ENCODE measurements at regions not wholly inside any gene's neighbourhood (a gene's known extent, or its start where the extent isn't known, plus 50 kb on each side); places are given as distances from the start of the nearest gene placed in this dataset.

GRCh38 chr10:28778524-28778923 is 101.2 kb downstream of the BAMBI start:
- no peak overlapping the region for H3K27ac ChIP-seq
- DNase-seq (ENCODE audit: low read depth, low spot score) = no peak

- DNase-seq (ENCODE audit: low read depth, low spot score) = no peak
- H3K27ac ChIP-seq = no peak overlapping the region
These were observed 104.0 kb downstream of the BAMBI start for GRCh38 chr10:28781296-28781695.

- H3K27ac ChIP-seq = no peak overlapping the region
- DNase-seq (ENCODE audit: low read depth, low spot score) = no peak
These were observed 105.8 kb downstream of the BAMBI start for GRCh38 chr10:28783087-28783486.

- DNase-seq (ENCODE audit: low read depth, low spot score) = no peak
- no peak overlapping the region for H3K27ac ChIP-seq
These were observed 107.7 kb downstream of the BAMBI start for GRCh38 chr10:28785018-28785417.

- DNase-seq (ENCODE audit: low read depth, low spot score) = no peak
- no peak overlapping the region for H3K27ac ChIP-seq
These were observed 110.9 kb downstream of the BAMBI start for GRCh38 chr10:28788252-28788651.

- no peak for DNase-seq (ENCODE audit: low read depth, low spot score)
- no peak overlapping the region for H3K27ac ChIP-seq
These were observed 111.4 kb downstream of the BAMBI start for GRCh38 chr10:28788762-28789161.

- DNase-seq (ENCODE audit: low read depth, low spot score) = no peak
- H3K27ac ChIP-seq = no peak overlapping the region
These were observed 112.8 kb downstream of the BAMBI start for GRCh38 chr10:28790146-28790545.

- no peak for DNase-seq (ENCODE audit: low read depth, low spot score)
- H3K27ac ChIP-seq = no peak overlapping the region
These were observed 116.2 kb downstream of the BAMBI start for GRCh38 chr10:28793482-28793881.

- H3K27ac ChIP-seq = no peak overlapping the region
- DNase-seq (ENCODE audit: low read depth, low spot score) = no peak
These were observed 117.7 kb downstream of the BAMBI start for GRCh38 chr10:28794986-28795385.

- DNase-seq (ENCODE audit: low read depth, low spot score) = no peak
- H3K27ac ChIP-seq = no peak overlapping the region
These were observed 119.5 kb downstream of the BAMBI start for GRCh38 chr10:28796606-28797512.

GRCh38 chr10:28797904-28798371 is 120.6 kb downstream of the BAMBI start:
- no peak overlapping the region for H3K27ac ChIP-seq
- DNase-seq (ENCODE audit: low read depth, low spot score) = no peak

- no peak overlapping the region for H3K27ac ChIP-seq
- DNase-seq (ENCODE audit: low read depth, low spot score) = no peak
These were observed 121.2 kb downstream of the BAMBI start for GRCh38 chr10:28798428-28798955.

- no peak overlapping the region for H3K27ac ChIP-seq
- DNase-seq (ENCODE audit: low read depth, low spot score) = no peak
These were observed 121.6 kb downstream of the BAMBI start for GRCh38 chr10:28798964-28799363.

GRCh38 chr10:28800144-28800543 is 122.8 kb downstream of the BAMBI start:
- H3K27ac ChIP-seq = no peak overlapping the region
- DNase-seq (ENCODE audit: low read depth, low spot score) = no peak

GRCh38 chr10:28801247-28801646 is 123.9 kb downstream of the BAMBI start:
- H3K27ac ChIP-seq = no peak overlapping the region

GRCh38 chr10:28801869-28802268 is 124.5 kb downstream of the BAMBI start:
- H3K27ac ChIP-seq = no peak overlapping the region
- DNase-seq (ENCODE audit: low read depth, low spot score) = no peak

More at GRCh38 chr10:28801247-28801646, 123.9 kb downstream of the BAMBI start:
- no peak for DNase-seq (ENCODE audit: low read depth, low spot score)

GRCh38 chr10:28805390-28805789 is 128.1 kb downstream of the BAMBI start:
- no peak for DNase-seq (ENCODE audit: low read depth, low spot score)
- H3K27ac ChIP-seq = no peak overlapping the region

- H3K27ac ChIP-seq = no peak overlapping the region
- DNase-seq (ENCODE audit: low read depth, low spot score) = no peak
These were observed 129.2 kb downstream of the BAMBI start for GRCh38 chr10:28806488-28806941.

GRCh38 chr10:28806951-28807759 is 129.8 kb downstream of the BAMBI start:
- no peak overlapping the region for H3K27ac ChIP-seq
- DNase-seq (ENCODE audit: low read depth, low spot score) = no peak

GRCh38 chr10:28807760-28808613 is 130.7 kb downstream of the BAMBI start:
- no peak overlapping the region for H3K27ac ChIP-seq
- no peak for DNase-seq (ENCODE audit: low read depth, low spot score)

Measured in epithelial cell of prostate (primary cell).